ENCODE measurements at regions not wholly inside any gene's neighbourhood (a gene's known extent, or its start where the extent isn't known, plus 50 kb on each side); places are given as distances from the start of the nearest gene placed in this dataset.

DNA sequence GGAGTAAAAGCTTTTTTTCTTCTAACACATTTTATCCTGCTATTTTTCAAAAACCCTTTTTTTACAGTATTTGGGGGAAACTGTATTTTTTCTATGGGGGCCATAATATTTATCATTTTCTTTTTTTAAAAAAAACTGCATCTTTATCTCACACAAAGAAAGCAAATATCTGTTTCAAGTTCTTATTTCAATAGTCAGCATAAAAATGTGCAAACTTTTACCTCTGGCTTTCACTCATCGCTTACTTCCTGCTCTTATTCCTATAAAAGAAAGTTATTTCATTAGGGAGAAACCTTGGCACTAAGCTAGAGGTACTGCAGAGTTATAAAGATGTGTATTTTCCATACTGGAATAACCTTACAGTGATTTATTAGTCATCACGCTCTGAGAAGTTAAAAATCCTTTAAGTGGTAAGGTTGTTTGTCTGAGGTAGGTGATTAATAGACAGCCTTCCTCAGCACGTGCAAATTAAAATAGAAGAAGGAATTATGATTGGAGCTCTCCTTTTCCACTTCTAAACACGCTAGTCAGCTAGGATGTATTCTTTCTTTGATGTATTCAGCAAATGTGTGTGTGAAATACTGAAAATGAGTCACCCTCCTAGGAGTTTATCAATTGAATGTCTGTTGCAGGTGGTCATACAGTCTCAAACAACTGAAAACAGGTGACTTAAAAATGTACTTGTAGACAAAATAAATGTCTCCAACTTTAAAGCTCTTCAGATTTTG lies 461.0 kb downstream of the GXYLT1 start:
- Histone ChIP-seq H3K27me3 (ENCODE audit: control insufficient read depth, low read length) (no peaks in the 10 kb centered on the region), H3K4me2 (ENCODE audit: low read length) (no peak overlapping the region), H3K9me2 (replicated peaks; ENCODE audit: control insufficient read depth, low read length) (no peaks in the 10 kb centered on the region), H3K27ac (ENCODE audit: low read depth, low read length) (no peak overlapping the region), H3K4me1 (ENCODE audit: control insufficient read depth, low read length) (no peaks in the 10 kb centered on the region), H3K79me2 (ENCODE audit: control insufficient read depth, low read length) (no peaks in the 10 kb centered on the region), H3K36me3 (ENCODE audit: control insufficient read depth, low read length) (no peaks in the 10 kb centered on the region), H3K4me3 (ENCODE audit: low read length) (no peak overlapping the region), H3F3A (ENCODE audit: control insufficient read depth, insufficient read depth) (no peaks in the 10 kb centered on the region), H4K20me1 (ENCODE audit: control insufficient read depth, insufficient read depth, low read depth, low read length) (no peaks in the 10 kb centered on the region), H3K9me3 (ENCODE audit: control insufficient read depth, insufficient read depth, low read length) (no peaks in the 10 kb centered on the region)
- no peak for TF ChIP-seq EZH2phosphoT487 (IDR thresholded peaks at IDR 0.05; ENCODE audit: borderline replicate concordance, low read length)
- TF ChIP-seq, protein P1, sequence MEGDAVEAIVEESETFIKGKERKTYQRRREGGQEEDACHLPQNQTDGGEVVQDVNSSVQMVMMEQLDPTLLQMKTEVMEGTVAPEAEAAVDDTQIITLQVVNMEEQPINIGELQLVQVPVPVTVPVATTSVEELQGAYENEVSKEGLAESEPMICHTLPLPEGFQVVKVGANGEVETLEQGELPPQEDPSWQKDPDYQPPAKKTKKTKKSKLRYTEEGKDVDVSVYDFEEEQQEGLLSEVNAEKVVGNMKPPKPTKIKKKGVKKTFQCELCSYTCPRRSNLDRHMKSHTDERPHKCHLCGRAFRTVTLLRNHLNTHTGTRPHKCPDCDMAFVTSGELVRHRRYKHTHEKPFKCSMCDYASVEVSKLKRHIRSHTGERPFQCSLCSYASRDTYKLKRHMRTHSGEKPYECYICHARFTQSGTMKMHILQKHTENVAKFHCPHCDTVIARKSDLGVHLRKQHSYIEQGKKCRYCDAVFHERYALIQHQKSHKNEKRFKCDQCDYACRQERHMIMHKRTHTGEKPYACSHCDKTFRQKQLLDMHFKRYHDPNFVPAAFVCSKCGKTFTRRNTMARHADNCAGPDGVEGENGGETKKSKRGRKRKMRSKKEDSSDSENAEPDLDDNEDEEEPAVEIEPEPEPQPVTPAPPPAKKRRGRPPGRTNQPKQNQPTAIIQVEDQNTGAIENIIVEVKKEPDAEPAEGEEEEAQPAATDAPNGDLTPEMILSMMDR (IDR thresholded peaks at IDR 0.05; ENCODE audit: low read depth, low read length, poor library complexity, severe bottlenecking) = no peak

DNA sequence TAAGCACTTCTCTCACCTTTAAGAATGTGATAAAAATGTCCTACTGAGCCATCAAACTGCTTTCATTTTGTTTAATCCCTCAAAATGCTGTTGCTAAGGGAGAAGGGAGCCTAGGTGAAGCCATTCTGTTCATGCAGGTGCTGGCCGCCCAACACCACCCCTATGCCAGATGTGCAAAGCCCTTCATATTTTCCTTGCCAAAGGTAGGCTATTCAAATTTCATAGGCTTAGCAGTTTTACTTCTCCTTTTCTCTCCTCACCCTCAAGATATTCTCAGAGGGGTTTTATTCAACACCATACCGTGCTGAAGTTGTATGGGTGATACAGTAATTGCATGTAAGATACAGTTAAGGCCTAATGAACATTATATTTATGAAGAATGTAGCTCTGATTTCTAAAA lies 461.7 kb downstream of the GXYLT1 start:
- Histone ChIP-seq H3K4me1 (ENCODE audit: control insufficient read depth, low read length) (no peaks in the 10 kb centered on the region), H3K79me2 (ENCODE audit: control insufficient read depth, low read length) (no peaks in the 10 kb centered on the region), H3K9me3 (ENCODE audit: control insufficient read depth, insufficient read depth, low read length) (no peaks in the 10 kb centered on the region), H3F3A (ENCODE audit: control insufficient read depth, insufficient read depth) (no peaks in the 10 kb centered on the region), H3K36me3 (ENCODE audit: control insufficient read depth, low read length) (no peaks in the 10 kb centered on the region), H3K4me2 (ENCODE audit: low read length) (no peak overlapping the region), H4K20me1 (ENCODE audit: control insufficient read depth, insufficient read depth, low read depth, low read length) (no peaks in the 10 kb centered on the region), H3K27me3 (ENCODE audit: control insufficient read depth, low read length) (no peaks in the 10 kb centered on the region), H3K27ac (ENCODE audit: low read depth, low read length) (no peak overlapping the region), H3K4me3 (ENCODE audit: low read length) (no peak overlapping the region), H3K9me2 (replicated peaks; ENCODE audit: control insufficient read depth, low read length) (no peaks in the 10 kb centered on the region)
- TF ChIP-seq, protein P1 (IDR thresholded peaks at IDR 0.05; ENCODE audit: low read depth, low read length, poor library complexity, severe bottlenecking) = no peak
- no peak for TF ChIP-seq EZH2phosphoT487 (IDR thresholded peaks at IDR 0.05; ENCODE audit: borderline replicate concordance, low read length)

DNA sequence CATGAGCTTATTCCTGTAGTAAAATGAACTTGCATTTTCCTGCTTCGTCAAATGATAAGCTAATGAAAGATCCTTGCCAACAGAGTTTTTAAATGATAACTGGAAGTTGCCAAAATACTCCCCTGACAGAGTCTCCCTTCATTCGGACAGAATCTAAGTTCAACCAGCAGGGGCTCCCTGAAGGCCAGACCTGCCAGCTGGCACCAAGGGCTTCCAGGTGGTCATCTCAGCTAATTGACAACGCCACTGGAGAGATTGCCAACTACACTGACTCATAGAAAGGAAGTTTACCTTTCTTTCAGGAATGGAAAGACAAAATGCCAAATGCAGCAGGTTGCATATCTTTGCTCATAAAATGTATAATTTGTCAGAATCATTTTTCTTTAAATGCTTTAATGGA lies 462.8 kb downstream of the GXYLT1 start:
- Histone ChIP-seq H3K27ac (ENCODE audit: low read depth, low read length) (no peak overlapping the region), H3K9me2 (replicated peaks; ENCODE audit: control insufficient read depth, low read length) (no peaks in the 10 kb centered on the region), H3K9me3 (ENCODE audit: control insufficient read depth, insufficient read depth, low read length) (no peaks in the 10 kb centered on the region), H3K4me3 (ENCODE audit: low read length) (no peak overlapping the region), H3K36me3 (ENCODE audit: control insufficient read depth, low read length) (no peaks in the 10 kb centered on the region), H3K27me3 (ENCODE audit: control insufficient read depth, low read length) (no peaks in the 10 kb centered on the region), H3F3A (ENCODE audit: control insufficient read depth, insufficient read depth) (no peaks in the 10 kb centered on the region), H3K79me2 (ENCODE audit: control insufficient read depth, low read length) (no peaks in the 10 kb centered on the region), H4K20me1 (ENCODE audit: control insufficient read depth, insufficient read depth, low read depth, low read length) (no peaks in the 10 kb centered on the region), H3K4me2 (ENCODE audit: low read length) (no peak overlapping the region), H3K4me1 (ENCODE audit: control insufficient read depth, low read length) (no peaks in the 10 kb centered on the region)
- no peak for TF ChIP-seq EZH2phosphoT487 (IDR thresholded peaks at IDR 0.05; ENCODE audit: borderline replicate concordance, low read length)
- TF ChIP-seq, protein P1 (IDR thresholded peaks at IDR 0.05; ENCODE audit: low read depth, low read length, poor library complexity, severe bottlenecking) = no peak

All from DOHH2 (cell line).